ENCODE measurements at regions not wholly inside any gene's neighbourhood (a gene's known extent, or its start where the extent isn't known, plus 50 kb on each side); places are given as distances from the start of the nearest gene placed in this dataset.

GRCh38 chr16:88284626-88285513, 97.9 kb upstream of the ZNF469 start:
- no peak overlapping the region for H3K9ac ChIP-seq (ENCODE audit: low read length)
- H4K20me1 ChIP-seq (ENCODE audit: control insufficient read depth, insufficient read depth, low read length, poor library complexity, severe bottlenecking): no peaks in the 10 kb centered on the region
- H3K27ac ChIP-seq (ENCODE audit: low read length in 2 of 2): no peak overlapping the region
- Mint-ChIP-seq H3K27ac (no peak overlapping the region), H3K4me1 (no peaks in the 10 kb centered on the region), H3K4me3 (no peak overlapping the region), H3K9me3 (ENCODE audit: insufficient read depth) (no peaks in the 10 kb centered on the region), H3K27me3 (no peaks in the 10 kb centered on the region)
- TF ChIP-seq EZH2 (IDR thresholded peaks at IDR 0.05; ENCODE audit: borderline replicate concordance, insufficient read depth, low read depth, low read length, poor library complexity, severe bottlenecking): no peak
- no peak for TF ChIP-seq CTCF (IDR thresholded peaks at IDR 0.05)
- ChIA-PET CTCF (no interaction called here), POLR2A (no interaction called here)
- no peak for DNase-seq
- no peak overlapping the region for H3K4me3 ChIP-seq (ENCODE audit: control extremely low read depth in 1 of 5, extremely low read depth in 1 of 5, insufficient read depth in 1 of 5, low read depth in 2 of 5, low read length in 4 of 5)
- H3K36me3 ChIP-seq (replicated peaks in 1 of 2; ENCODE audit: control extremely low read depth in 1 of 2, control insufficient read depth in 1 of 2, extremely low read depth in 1 of 2, insufficient read depth in 2 of 2, low read length in 1 of 2): no peaks in the 10 kb centered on the region
- H3K27me3 ChIP-seq (replicated peaks in 1 of 4; ENCODE audit: control extremely low read depth in 1 of 4, control insufficient read depth in 3 of 4, insufficient read depth in 4 of 4, low read length in 3 of 4): no peaks in the 10 kb centered on the region
- no peaks in the 10 kb centered on the region for H3K4me1 ChIP-seq (ENCODE audit: control insufficient read depth in 2 of 2, insufficient read depth in 2 of 2, low read length in 2 of 2)
- H3K79me2 ChIP-seq (ENCODE audit: control insufficient read depth, insufficient read depth, low read length): no peaks in the 10 kb centered on the region
- ATAC-seq (ENCODE audit: low read depth): no peak
- intact Hi-C loops (cut with micrococcal nuclease): no loop called here
- H2AFZ ChIP-seq (ENCODE audit: insufficient read depth, low read depth, low read length, poor library complexity, severe bottlenecking): no peak overlapping the region
- 92% methylated on average over 20 of the region's 20 CpGs for WGBS (ENCODE audit: insufficient coverage)
- no peak overlapping the region for H3K4me2 ChIP-seq (replicated peaks; ENCODE audit: low read depth, low read length, poor library complexity, severe bottlenecking)
- peaks cover 0 to 48% (median 27%) of the 10 kb centered on the region in 3 donors for H3K9me3 ChIP-seq (ENCODE audit: control extremely low read depth in 1 of 3, control insufficient read depth in 2 of 3, insufficient read depth in 1 of 3, low read length in 2 of 3)

- no peak overlapping the region for H3K4me2 ChIP-seq (replicated peaks; ENCODE audit: low read depth, low read length, poor library complexity, severe bottlenecking)
- no peaks in the 10 kb centered on the region for H3K36me3 ChIP-seq (replicated peaks in 1 of 2; ENCODE audit: control extremely low read depth in 1 of 2, control insufficient read depth in 1 of 2, extremely low read depth in 1 of 2, insufficient read depth in 2 of 2, low read length in 1 of 2)
- no peak for TF ChIP-seq CTCF (IDR thresholded peaks at IDR 0.05)
- no peak for TF ChIP-seq EZH2 (IDR thresholded peaks at IDR 0.05; ENCODE audit: borderline replicate concordance, insufficient read depth, low read depth, low read length, poor library complexity, severe bottlenecking)
- DNase-seq (no peak), ATAC-seq (ENCODE audit: low read depth) (no peak)
- no peak overlapping the region for H3K4me3 ChIP-seq (ENCODE audit: control extremely low read depth in 1 of 5, extremely low read depth in 1 of 5, insufficient read depth in 1 of 5, low read depth in 2 of 5, low read length in 4 of 5)
- peaks cover 0 to 46% (median 27%) of the 10 kb centered on the region in 3 donors for H3K9me3 ChIP-seq (ENCODE audit: control extremely low read depth in 1 of 3, control insufficient read depth in 2 of 3, insufficient read depth in 1 of 3, low read length in 2 of 3)
- H3K4me1 ChIP-seq (ENCODE audit: control insufficient read depth in 2 of 2, insufficient read depth in 2 of 2, low read length in 2 of 2): no peaks in the 10 kb centered on the region
- no peak overlapping the region for H3K4me3 Mint-ChIP-seq
- no peaks in the 10 kb centered on the region for H3K79me2 ChIP-seq (ENCODE audit: control insufficient read depth, insufficient read depth, low read length)
- H3K9ac ChIP-seq (ENCODE audit: low read length): no peak overlapping the region
- ChIA-PET POLR2A (no interaction called here), CTCF (no interaction called here)
- H3K27ac Mint-ChIP-seq: no peak overlapping the region
- H3K4me1 Mint-ChIP-seq: no peaks in the 10 kb centered on the region
- H4K20me1 ChIP-seq (ENCODE audit: control insufficient read depth, insufficient read depth, low read length, poor library complexity, severe bottlenecking): no peaks in the 10 kb centered on the region
- H3K27ac ChIP-seq (ENCODE audit: low read length in 2 of 2): no peak overlapping the region
- WGBS (ENCODE audit: insufficient coverage): 92% methylated on average over 10 of the region's 10 CpGs
- no peaks in the 10 kb centered on the region for H3K27me3 ChIP-seq (replicated peaks in 1 of 4; ENCODE audit: control extremely low read depth in 1 of 4, control insufficient read depth in 3 of 4, insufficient read depth in 4 of 4, low read length in 3 of 4)
- H3K9me3 Mint-ChIP-seq (ENCODE audit: insufficient read depth): no peaks in the 10 kb centered on the region
- intact Hi-C loops (cut with micrococcal nuclease): no loop called here
- H3K27me3 Mint-ChIP-seq: no peaks in the 10 kb centered on the region
- H2AFZ ChIP-seq (ENCODE audit: insufficient read depth, low read depth, low read length, poor library complexity, severe bottlenecking): no peak overlapping the region
Measured at GRCh38 chr16:88285514-88285822, 97.3 kb upstream of the ZNF469 start.
